ENCODE measurements at regions not wholly inside any gene's neighbourhood (a gene's known extent, or its start where the extent isn't known, plus 50 kb on each side); places are given as distances from the start of the nearest gene placed in this dataset.
A peak's percentile ranks its signal among the peaks of the same experiment; 100 is the strongest.

DNA sequence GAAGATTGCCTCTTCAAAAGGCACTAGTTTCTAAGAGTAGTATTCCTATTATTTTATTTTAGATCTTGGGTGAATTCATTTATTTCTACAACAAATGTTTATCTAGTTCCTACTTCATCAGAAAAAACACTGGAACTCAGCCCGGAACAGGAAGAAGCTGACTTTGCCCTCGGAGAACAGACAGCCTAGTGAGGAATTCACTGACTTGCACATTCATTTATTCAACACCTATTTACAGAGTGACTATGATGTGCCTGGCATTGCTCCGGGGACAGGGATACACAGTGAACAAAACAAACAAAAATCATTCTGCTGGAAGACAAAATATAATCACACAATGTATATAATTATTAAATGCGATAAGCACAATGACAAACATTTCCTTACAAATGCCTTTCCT lies 54.4 kb upstream of the SDK1 start:
- DNase-seq: no peak
- Mint-ChIP-seq H3K4me1 (ENCODE audit: low read depth, unreplicated experiment) (peaks cover 53% of the 10 kb centered on the region), H3K27me3 (ENCODE audit: unreplicated experiment) (peaks cover 13% of the 10 kb centered on the region), H3K4me3 (ENCODE audit: unreplicated experiment) (peak overlapping the region; percentile 39), H3K9me3 (ENCODE audit: unreplicated experiment) (peaks cover 18% of the 10 kb centered on the region), H3K27ac (ENCODE audit: unreplicated experiment) (peak overlapping the region; percentile 90), H3K36me3 (ENCODE audit: unreplicated experiment) (peaks cover 6% of the 10 kb centered on the region)
- TF ChIP-seq CTCF (IDR thresholded peaks at IDR 0.05; ENCODE audit: partially characterized antibody, unreplicated experiment): no peak

DNA sequence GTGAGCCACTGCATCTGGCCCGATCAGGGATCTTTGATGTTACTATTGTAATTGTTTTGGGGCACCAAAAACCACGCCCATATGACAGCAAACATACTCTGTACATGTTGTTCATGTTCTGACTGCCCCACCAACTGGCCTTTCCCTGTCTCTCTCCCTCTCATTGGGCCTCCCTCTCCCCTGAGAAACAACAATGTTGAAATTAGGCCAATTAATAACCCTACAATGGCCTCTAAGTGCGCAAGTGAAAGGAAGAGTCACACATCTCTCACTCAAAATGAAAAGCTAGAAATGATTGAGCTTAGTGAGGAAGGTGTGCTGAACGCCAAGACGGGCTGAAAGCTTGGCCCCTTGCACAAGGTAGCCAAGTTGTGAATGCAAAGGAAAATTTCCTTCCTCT lies 50.3 kb upstream of the SDK1 start:
- Mint-ChIP-seq H3K27me3 (ENCODE audit: unreplicated experiment) (peaks cover 10% of the 10 kb centered on the region), H3K36me3 (ENCODE audit: unreplicated experiment) (peaks cover 6% of the 10 kb centered on the region), H3K27ac (ENCODE audit: unreplicated experiment) (peak overlapping the region; percentile 50), H3K4me3 (ENCODE audit: unreplicated experiment) (no peak overlapping the region), H3K9me3 (ENCODE audit: unreplicated experiment) (peaks cover 12% of the 10 kb centered on the region), H3K4me1 (ENCODE audit: low read depth, unreplicated experiment) (peaks cover 25% of the 10 kb centered on the region)
- no peak for TF ChIP-seq CTCF (IDR thresholded peaks at IDR 0.05; ENCODE audit: partially characterized antibody, unreplicated experiment)
- DNase-seq: no peak
